GM21619 (cell line): ENCODE measurements at regions not wholly inside any gene's neighbourhood (a gene's known extent, or its start where the extent isn't known, plus 50 kb on each side); places are given as distances from the start of the nearest gene placed in this dataset.

Experiments
- ATAC-seq: cut with Tn5 transposase; IDR thresholded peaks from one replicate; pipeline ENCODE4 v1.9.1; 2021; ENCODE audit not compliant: unreplicated experiment

- ATAC-seq = no peak
Measured at GRCh38 chr4:125507141-125507540, 192.4 kb downstream of the FAT4 start.

- no peak for ATAC-seq
Measured at GRCh38 chr4:125511715-125512114, 197.0 kb downstream of the FAT4 start.

- ATAC-seq = no peak
Measured at GRCh38 chr4:125515016-125515415, 200.3 kb downstream of the FAT4 start.

- no peak for ATAC-seq
Measured at GRCh38 chr4:125517831-125518230, 203.1 kb downstream of the FAT4 start.

GRCh38 chr4:125518281-125518680 is 203.5 kb downstream of the FAT4 start:
- ATAC-seq = no peak

- no peak for ATAC-seq
Measured at GRCh38 chr4:125519371-125520146, 204.8 kb downstream of the FAT4 start.

- no peak for ATAC-seq
Measured at GRCh38 chr4:125520258-125520990, 205.7 kb downstream of the FAT4 start.

- ATAC-seq = no peak
Measured at GRCh38 chr4:125522588-125522987, 207.8 kb downstream of the FAT4 start.

- no peak for ATAC-seq
Measured at GRCh38 chr4:125522992-125523391, 208.2 kb downstream of the FAT4 start.

- no peak for ATAC-seq
Measured at GRCh38 chr4:125526420-125526819, 211.7 kb downstream of the FAT4 start.

GRCh38 chr4:125527681-125528080 is 212.9 kb downstream of the FAT4 start:
- ATAC-seq = no peak

- ATAC-seq = no peak
Measured at GRCh38 chr4:125529071-125529470, 214.3 kb downstream of the FAT4 start.

GRCh38 chr4:125538670-125539069 is 223.9 kb downstream of the FAT4 start:
- no peak for ATAC-seq

- no peak for ATAC-seq
Measured at GRCh38 chr4:125539691-125540090, 224.9 kb downstream of the FAT4 start.

GRCh38 chr4:125541836-125542385 is 227.2 kb downstream of the FAT4 start:
- ATAC-seq = no peak

GRCh38 chr4:125546272-125546671 is 231.5 kb downstream of the FAT4 start:
- no peak for ATAC-seq

GRCh38 chr4:125547836-125548235 is 233.1 kb downstream of the FAT4 start:
- ATAC-seq = no peak

- ATAC-seq = no peak
Measured at GRCh38 chr4:125550769-125551168, 236.0 kb downstream of the FAT4 start.

GRCh38 chr4:125551466-125551865 is 236.7 kb downstream of the FAT4 start:
- ATAC-seq = no peak

GRCh38 chr4:125551967-125552366 is 237.2 kb downstream of the FAT4 start:
- ATAC-seq = no peak

- no peak for ATAC-seq
Measured at GRCh38 chr4:125572601-125573000, 257.8 kb downstream of the FAT4 start.

- no peak for ATAC-seq
Measured at GRCh38 chr4:125573368-125573767, 258.6 kb downstream of the FAT4 start.
